HL-60 (cell line): ENCODE measurements at regions not wholly inside any gene's neighbourhood (a gene's known extent, or its start where the extent isn't known, plus 50 kb on each side); places are given as distances from the start of the nearest gene placed in this dataset.

ENCODE experiments used
- DNase-seq, 2 experiments: peaks; one replicate each; pipeline ENCODE4 v3.0.0-alpha.2; 2010 to 2020; ENCODE audit warnings: low read depth in 1 of 2, low spot score in 1 of 2
- H3K27ac ChIP-seq: fragments of 250-450 bp; sonication (Bioruptor Pico); replicated peaks from 2 replicates; pipeline ENCODE4 v1.5.1; 2020; ENCODE audit warnings: mild to moderate bottlenecking, moderate library complexity
- H3K27me3 ChIP-seq: fragments of 250-450 bp; sonication (Bioruptor Pico); 2 replicates; pipeline ENCODE4 v1.5.1; 2021; ENCODE audit warnings: mild to moderate bottlenecking, moderate library complexity; ENCODE audit not compliant: insufficient read depth, poor library complexity, severe bottlenecking
- H3K4me3 ChIP-seq: replicated peaks from 2 replicates; pipeline ENCODE4 v1.5.1; 2011; ENCODE audit warnings: mild to moderate bottlenecking, control low read depth, low read length; ENCODE audit not compliant: insufficient read depth
- CTCF ChIP-seq: IDR thresholded peaks from one replicate; pipeline ENCODE4 v1.5.1; 2011; ENCODE audit warnings: low read length, control low read depth, inconsistent platforms; ENCODE audit not compliant: insufficient read depth
- GABPA ChIP-seq: IDR thresholded peaks from 2 replicates; pipeline ENCODE4 v1.6.1; 2012; ENCODE audit warnings: low read depth
- POLR2AphosphoS5 ChIP-seq: IDR thresholded peaks from 2 replicates; pipeline ENCODE4 v1.6.1; 2012; ENCODE audit warnings: low read depth
- REST ChIP-seq: IDR thresholded peaks from 2 replicates; pipeline ENCODE4 v1.6.1; 2012; ENCODE audit warnings: low read depth; ENCODE audit not compliant: insufficient replicate concordance
- SPI1 ChIP-seq: IDR thresholded peaks from 2 replicates; pipeline ENCODE4 v1.6.1; 2012; ENCODE audit warnings: low read depth, mild to moderate bottlenecking, borderline replicate concordance

GRCh38 chr1:4599521-4599920, 54.9 kb upstream of the AJAP1 start:
- H3K4me3 ChIP-seq, result no peak overlapping the region
- H3K27me3 ChIP-seq, result no peaks in the 10 kb centered on the region
- TF ChIP-seq REST (no peak), CTCF (no peak), SPI1 (no peak), POLR2AphosphoS5 (no peak), GABPA (no peak)
- H3K27ac ChIP-seq, result no peak overlapping the region
- no peak for DNase-seq

- DNase-seq, result no peak
These were observed 54.4 kb upstream of the AJAP1 start for GRCh38 chr1:4599951-4600481.

More at GRCh38 chr1:4599951-4600481, 54.4 kb upstream of the AJAP1 start:
- H3K4me3 ChIP-seq, result no peak overlapping the region
- no peak for TF ChIP-seq GABPA
- TF ChIP-seq CTCF, result no peak
- TF ChIP-seq REST, result no peak
- TF ChIP-seq SPI1, result no peak
- no peak overlapping the region for H3K27ac ChIP-seq
- no peaks in the 10 kb centered on the region for H3K27me3 ChIP-seq
